ENCODE measurements at regions not wholly inside any gene's neighbourhood (a gene's known extent, or its start where the extent isn't known, plus 50 kb on each side); places are given as distances from the start of the nearest gene placed in this dataset.

GRCh38 chr13:85638815-85639393, 160.3 kb downstream of the SLITRK6 start:
- TF ChIP-seq POLR2A (IDR thresholded peaks at IDR 0.05; ENCODE audit: low read length) (no peak), GATA1 (IDR thresholded peaks at IDR 0.05; ENCODE audit: low read depth, low read length) (no peak)

Measured in erythroblast (primary cell).